ENCODE measurements at regions not wholly inside any gene's neighbourhood (a gene's known extent, or its start where the extent isn't known, plus 50 kb on each side); places are given as distances from the start of the nearest gene placed in this dataset.

DNA sequence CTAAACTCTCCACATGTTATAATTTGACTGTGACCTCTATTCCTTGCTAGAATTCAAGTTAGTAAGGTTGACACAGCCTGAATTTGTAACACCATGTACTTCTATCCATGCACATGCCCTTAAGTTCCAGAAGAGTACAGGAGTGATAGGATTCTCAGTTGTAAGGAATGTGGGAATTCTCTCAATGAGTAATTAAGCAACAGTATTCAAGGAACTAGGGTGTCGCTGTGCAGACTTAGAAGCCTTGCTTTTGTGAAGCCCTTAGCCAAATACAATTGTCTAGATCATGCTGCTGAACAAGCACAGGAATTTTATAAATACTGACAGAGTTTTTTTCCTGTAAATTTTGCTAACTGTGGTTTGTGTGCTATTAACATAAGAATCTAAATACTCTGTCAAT, 276.3 kb upstream of the PTBP2 start:
- H3K4me3 Mint-ChIP-seq, result no peak overlapping the region
- H3K36me3 ChIP-seq (ENCODE audit: control insufficient read depth, insufficient read depth, low read length), result no peaks in the 10 kb centered on the region
- H3K27ac Mint-ChIP-seq, result no peak overlapping the region
- H3K4me1 Mint-ChIP-seq, result no peaks in the 10 kb centered on the region
- intact Hi-C loops (cut with micrococcal nuclease), result no loop called here
- 79% methylated on average over 1 of the region's 1 CpG for WGBS (ENCODE audit: insufficient coverage)
- no peaks in the 10 kb centered on the region for H3K27me3 ChIP-seq (ENCODE audit: control insufficient read depth, insufficient read depth, low read length)
- no peaks in the 10 kb centered on the region for H3K36me3 Mint-ChIP-seq
- H3K27me3 Mint-ChIP-seq (ENCODE audit: low read depth in 2 of 2), result no peaks in the 10 kb centered on the region
- TF ChIP-seq, protein P1, sequence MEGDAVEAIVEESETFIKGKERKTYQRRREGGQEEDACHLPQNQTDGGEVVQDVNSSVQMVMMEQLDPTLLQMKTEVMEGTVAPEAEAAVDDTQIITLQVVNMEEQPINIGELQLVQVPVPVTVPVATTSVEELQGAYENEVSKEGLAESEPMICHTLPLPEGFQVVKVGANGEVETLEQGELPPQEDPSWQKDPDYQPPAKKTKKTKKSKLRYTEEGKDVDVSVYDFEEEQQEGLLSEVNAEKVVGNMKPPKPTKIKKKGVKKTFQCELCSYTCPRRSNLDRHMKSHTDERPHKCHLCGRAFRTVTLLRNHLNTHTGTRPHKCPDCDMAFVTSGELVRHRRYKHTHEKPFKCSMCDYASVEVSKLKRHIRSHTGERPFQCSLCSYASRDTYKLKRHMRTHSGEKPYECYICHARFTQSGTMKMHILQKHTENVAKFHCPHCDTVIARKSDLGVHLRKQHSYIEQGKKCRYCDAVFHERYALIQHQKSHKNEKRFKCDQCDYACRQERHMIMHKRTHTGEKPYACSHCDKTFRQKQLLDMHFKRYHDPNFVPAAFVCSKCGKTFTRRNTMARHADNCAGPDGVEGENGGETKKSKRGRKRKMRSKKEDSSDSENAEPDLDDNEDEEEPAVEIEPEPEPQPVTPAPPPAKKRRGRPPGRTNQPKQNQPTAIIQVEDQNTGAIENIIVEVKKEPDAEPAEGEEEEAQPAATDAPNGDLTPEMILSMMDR (IDR thresholded peaks at IDR 0.05), result no peak
- no peak overlapping the region for H3K4me3 ChIP-seq (ENCODE audit: low read length)
- peaks cover 2% of the 10 kb centered on the region for H3K9me3 ChIP-seq (ENCODE audit: control insufficient read depth, insufficient read depth, low read length)
- ATAC-seq (no peak), DNase-seq (no peak)
- H3K9me3 Mint-ChIP-seq, result peaks cover 11 to 12% of the 10 kb centered on the region in 2 donors
- no peaks in the 10 kb centered on the region for H3K4me1 ChIP-seq (ENCODE audit: control insufficient read depth, insufficient read depth, low read length)
- no peak overlapping the region for H3K27ac ChIP-seq (ENCODE audit: low read length)

DNA sequence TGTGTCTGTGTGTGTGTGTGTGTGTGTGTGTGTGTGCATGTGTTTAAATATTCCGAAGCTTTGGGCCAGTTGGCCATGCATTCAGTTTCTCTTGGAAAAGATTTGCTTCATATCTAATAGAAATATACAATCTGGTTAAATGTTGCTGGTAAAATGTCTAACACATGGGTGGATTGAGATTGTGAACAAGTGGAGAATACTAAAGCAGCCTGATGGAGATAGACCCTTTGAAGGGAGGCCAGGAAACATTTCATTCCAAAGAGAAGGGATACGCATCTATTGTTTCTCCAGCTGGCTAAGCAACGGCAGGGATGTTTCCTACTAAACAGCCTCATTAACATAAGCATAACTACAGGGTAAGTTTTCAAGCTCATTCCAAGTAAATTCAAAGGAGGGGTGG, 257.5 kb upstream of the PTBP2 start:
- TF ChIP-seq, protein P1 (IDR thresholded peaks at IDR 0.05), result no peak
- H3K27ac ChIP-seq (ENCODE audit: low read length), result no peak overlapping the region
- no peaks in the 10 kb centered on the region for H3K9me3 ChIP-seq (ENCODE audit: control insufficient read depth, insufficient read depth, low read length)
- H3K4me3 ChIP-seq (ENCODE audit: low read length), result no peak overlapping the region
- peaks cover 0 to 7% of the 10 kb centered on the region in 2 donors for H3K9me3 Mint-ChIP-seq
- H3K4me1 ChIP-seq (ENCODE audit: control insufficient read depth, insufficient read depth, low read length), result no peaks in the 10 kb centered on the region
- no peaks in the 10 kb centered on the region for H3K4me1 Mint-ChIP-seq
- no peak overlapping the region for H3K27ac Mint-ChIP-seq
- ATAC-seq (no peak), DNase-seq (no peak)
- no CpG with 5 or more reads among the region's 3 CpGs for WGBS (ENCODE audit: insufficient coverage)
- no peaks in the 10 kb centered on the region for H3K36me3 Mint-ChIP-seq
- no peaks in the 10 kb centered on the region for H3K27me3 Mint-ChIP-seq (ENCODE audit: low read depth in 2 of 2)
- intact Hi-C loops (cut with micrococcal nuclease), result no loop called here
- no peaks in the 10 kb centered on the region for H3K36me3 ChIP-seq (ENCODE audit: control insufficient read depth, insufficient read depth, low read length)
- no peaks in the 10 kb centered on the region for H3K27me3 ChIP-seq (ENCODE audit: control insufficient read depth, insufficient read depth, low read length)
- no peak overlapping the region for H3K4me3 Mint-ChIP-seq

DNA sequence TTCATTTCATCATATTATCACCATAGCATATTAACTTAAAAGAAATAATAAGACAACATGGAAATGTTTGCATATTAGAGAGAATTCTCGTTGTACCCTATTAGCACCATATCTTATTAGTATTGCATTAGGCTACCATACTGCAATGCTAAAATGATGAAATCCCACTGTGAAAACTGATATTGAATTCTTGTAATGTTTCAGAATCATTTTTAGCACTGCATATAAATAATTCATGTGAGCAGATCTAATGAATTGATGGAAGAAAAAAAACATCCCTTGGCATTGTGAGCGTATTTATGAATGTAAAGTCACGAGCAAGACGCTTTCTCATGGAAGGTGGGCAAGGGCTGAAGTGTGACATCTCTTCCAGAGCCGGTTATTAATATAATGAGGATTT, 257.1 kb upstream of the PTBP2 start:
- H3K4me3 ChIP-seq (ENCODE audit: low read length), result no peak overlapping the region
- H3K27ac ChIP-seq (ENCODE audit: low read length), result no peak overlapping the region
- H3K4me1 ChIP-seq (ENCODE audit: control insufficient read depth, insufficient read depth, low read length), result no peaks in the 10 kb centered on the region
- no peak overlapping the region for H3K27ac Mint-ChIP-seq
- DNase-seq (no peak), ATAC-seq (no peak)
- peaks cover 0 to 7% of the 10 kb centered on the region in 2 donors for H3K9me3 Mint-ChIP-seq
- no peaks in the 10 kb centered on the region for H3K9me3 ChIP-seq (ENCODE audit: control insufficient read depth, insufficient read depth, low read length)
- intact Hi-C loops (cut with micrococcal nuclease), result no loop called here
- TF ChIP-seq, protein P1 (IDR thresholded peaks at IDR 0.05), result no peak
- WGBS (ENCODE audit: insufficient coverage), result 97% methylated on average over 4 of the region's 5 CpGs
- H3K36me3 Mint-ChIP-seq, result no peaks in the 10 kb centered on the region
- H3K4me3 Mint-ChIP-seq, result no peak overlapping the region
- H3K27me3 Mint-ChIP-seq (ENCODE audit: low read depth in 2 of 2), result no peaks in the 10 kb centered on the region
- H3K36me3 ChIP-seq (ENCODE audit: control insufficient read depth, insufficient read depth, low read length), result no peaks in the 10 kb centered on the region
- no peaks in the 10 kb centered on the region for H3K4me1 Mint-ChIP-seq
- no peaks in the 10 kb centered on the region for H3K27me3 ChIP-seq (ENCODE audit: control insufficient read depth, insufficient read depth, low read length)

DNA sequence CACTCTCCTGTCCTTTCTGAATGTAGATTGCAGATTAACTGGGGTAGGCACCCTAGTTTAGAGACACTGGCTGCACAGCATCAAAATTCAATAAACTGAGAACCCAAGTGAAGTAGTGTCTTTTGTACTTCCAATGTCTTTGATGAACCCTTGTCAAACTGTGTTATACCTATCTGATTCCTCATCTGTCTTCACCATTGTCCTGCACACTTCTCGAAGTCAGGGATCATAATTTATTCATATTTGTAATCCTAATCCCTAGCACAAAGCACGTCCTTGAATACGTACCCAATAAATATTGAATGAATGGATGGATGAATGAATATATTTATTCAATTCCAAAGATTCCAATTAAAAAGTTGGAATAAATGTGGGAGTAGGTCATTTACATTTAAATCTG, 256.6 kb upstream of the PTBP2 start:
- H3K27me3 ChIP-seq (ENCODE audit: control insufficient read depth, insufficient read depth, low read length), result no peaks in the 10 kb centered on the region
- H3K4me1 ChIP-seq (ENCODE audit: control insufficient read depth, insufficient read depth, low read length), result no peaks in the 10 kb centered on the region
- no peak overlapping the region for H3K4me3 ChIP-seq (ENCODE audit: low read length)
- intact Hi-C loops (cut with micrococcal nuclease), result no loop called here
- H3K27ac ChIP-seq (ENCODE audit: low read length), result no peak overlapping the region
- no peaks in the 10 kb centered on the region for H3K27me3 Mint-ChIP-seq (ENCODE audit: low read depth in 2 of 2)
- DNase-seq, result no peak
- no peaks in the 10 kb centered on the region for H3K4me1 Mint-ChIP-seq
- H3K27ac Mint-ChIP-seq, result no peak overlapping the region
- H3K36me3 Mint-ChIP-seq, result no peaks in the 10 kb centered on the region
- H3K9me3 ChIP-seq (ENCODE audit: control insufficient read depth, insufficient read depth, low read length), result no peaks in the 10 kb centered on the region
- H3K9me3 Mint-ChIP-seq, result peaks cover 0 to 7% of the 10 kb centered on the region in 2 donors
- H3K36me3 ChIP-seq (ENCODE audit: control insufficient read depth, insufficient read depth, low read length), result no peaks in the 10 kb centered on the region
- no peak overlapping the region for H3K4me3 Mint-ChIP-seq
- TF ChIP-seq, protein P1 (IDR thresholded peaks at IDR 0.05), result no peak
- ATAC-seq, result no peak
- no CpG with 5 or more reads among the region's 3 CpGs for WGBS (ENCODE audit: insufficient coverage)
